Nephron progenitor cell (in vitro differentiated cells): ENCODE measurements at regions not wholly inside any gene's neighbourhood (a gene's known extent, or its start where the extent isn't known, plus 50 kb on each side); places are given as distances from the start of the nearest gene placed in this dataset.

Experiments
- DNase-seq: peaks from one replicate; pipeline ENCODE4 v3.0.0; 2021
- H3K27ac Mint-ChIP-seq: 2 replicates; pipeline ENCODE4 v1.8.0; 2021; ENCODE audit warnings: mild to moderate bottlenecking, moderate library complexity, mixed read lengths
- H3K27me3 Mint-ChIP-seq: 2 replicates; pipeline ENCODE4 v1.8.0; 2021; ENCODE audit warnings: mild to moderate bottlenecking, low read depth, mixed read lengths; ENCODE audit not compliant: poor library complexity
- H3K36me3 Mint-ChIP-seq: 2 replicates; pipeline ENCODE4 v1.8.0; 2021; ENCODE audit warnings: low read depth, mixed read lengths
- H3K4me1 Mint-ChIP-seq: 2 replicates; pipeline ENCODE4 v1.8.0; 2021; ENCODE audit warnings: mixed read lengths
- H3K4me3 Mint-ChIP-seq: 2 replicates; pipeline ENCODE4 v1.8.0; 2021; ENCODE audit warnings: mild to moderate bottlenecking, moderate library complexity, mixed read lengths
- H3K9me3 Mint-ChIP-seq: 2 replicates; pipeline ENCODE4 v1.8.0; 2021; ENCODE audit warnings: mild to moderate bottlenecking, moderate library complexity, mixed read lengths
- TF ChIP-seq, protein P1 (sequence below): fragments of 200-600 bp; sonication (generic); IDR thresholded peaks from 2 replicates; pipeline ENCODE4 v1.5.0; 2021; ENCODE audit warnings: antibody characterized with exemption

DNA sequence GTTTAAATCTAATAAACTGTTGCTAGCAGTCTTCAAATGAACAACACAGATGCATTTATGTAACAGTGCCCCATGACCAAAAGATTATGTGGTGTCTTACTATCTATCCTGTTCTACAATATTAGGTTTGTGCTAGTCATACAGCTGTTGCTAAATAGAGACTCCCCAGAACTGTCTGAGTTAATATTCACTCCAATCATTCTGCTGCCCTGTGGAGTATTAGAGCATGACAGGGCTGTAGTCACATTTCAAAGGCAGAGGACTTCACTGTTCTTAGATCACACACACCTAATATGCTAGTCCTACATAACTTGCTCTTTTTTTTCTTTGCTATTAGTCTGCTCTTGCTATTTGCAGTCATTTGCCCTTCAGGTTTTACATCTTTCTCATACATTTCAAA, 157.6 kb upstream of the MDGA2 start:
- Mint-ChIP-seq H3K36me3 (no peaks in the 10 kb centered on the region), H3K27ac (no peak overlapping the region), H3K9me3 (no peaks in the 10 kb centered on the region), H3K4me3 (no peak overlapping the region), H3K27me3 (no peaks in the 10 kb centered on the region), H3K4me1 (peaks cover 9% of the 10 kb centered on the region)
- TF ChIP-seq, protein P1, sequence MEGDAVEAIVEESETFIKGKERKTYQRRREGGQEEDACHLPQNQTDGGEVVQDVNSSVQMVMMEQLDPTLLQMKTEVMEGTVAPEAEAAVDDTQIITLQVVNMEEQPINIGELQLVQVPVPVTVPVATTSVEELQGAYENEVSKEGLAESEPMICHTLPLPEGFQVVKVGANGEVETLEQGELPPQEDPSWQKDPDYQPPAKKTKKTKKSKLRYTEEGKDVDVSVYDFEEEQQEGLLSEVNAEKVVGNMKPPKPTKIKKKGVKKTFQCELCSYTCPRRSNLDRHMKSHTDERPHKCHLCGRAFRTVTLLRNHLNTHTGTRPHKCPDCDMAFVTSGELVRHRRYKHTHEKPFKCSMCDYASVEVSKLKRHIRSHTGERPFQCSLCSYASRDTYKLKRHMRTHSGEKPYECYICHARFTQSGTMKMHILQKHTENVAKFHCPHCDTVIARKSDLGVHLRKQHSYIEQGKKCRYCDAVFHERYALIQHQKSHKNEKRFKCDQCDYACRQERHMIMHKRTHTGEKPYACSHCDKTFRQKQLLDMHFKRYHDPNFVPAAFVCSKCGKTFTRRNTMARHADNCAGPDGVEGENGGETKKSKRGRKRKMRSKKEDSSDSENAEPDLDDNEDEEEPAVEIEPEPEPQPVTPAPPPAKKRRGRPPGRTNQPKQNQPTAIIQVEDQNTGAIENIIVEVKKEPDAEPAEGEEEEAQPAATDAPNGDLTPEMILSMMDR = no peak
- DNase-seq = no peak

GRCh38 chr14:47826809-47827208, 151.4 kb upstream of the MDGA2 start:
- Mint-ChIP-seq H3K27me3 (no peaks in the 10 kb centered on the region), H3K4me1 (no peaks in the 10 kb centered on the region), H3K9me3 (no peaks in the 10 kb centered on the region), H3K4me3 (no peak overlapping the region), H3K27ac (no peak overlapping the region), H3K36me3 (no peaks in the 10 kb centered on the region)
- no peak for DNase-seq
- TF ChIP-seq, protein P1 = no peak

DNA sequence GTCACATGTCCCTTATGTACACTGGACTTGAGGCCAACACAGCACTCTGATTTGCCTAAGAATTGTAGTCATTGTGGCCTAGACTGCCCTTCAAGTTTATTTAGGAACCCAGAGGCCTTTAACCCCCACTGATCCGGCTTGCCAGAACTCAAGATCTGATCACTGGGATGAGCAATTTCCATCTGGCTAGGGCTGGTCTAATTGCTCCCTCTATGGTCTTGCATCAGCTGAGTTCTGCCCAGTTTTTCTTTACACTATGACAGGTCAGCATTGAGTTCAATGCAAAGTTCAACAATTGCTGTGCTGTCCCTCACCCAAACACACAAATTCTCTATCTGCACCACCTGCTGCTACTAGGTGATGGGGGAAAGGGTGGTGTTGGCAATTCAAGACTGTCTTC, 146.9 kb upstream of the MDGA2 start:
- TF ChIP-seq, protein P1 = no peak
- Mint-ChIP-seq H3K27ac (no peak overlapping the region), H3K9me3 (peaks cover 5% of the 10 kb centered on the region), H3K4me1 (no peaks in the 10 kb centered on the region), H3K36me3 (no peaks in the 10 kb centered on the region), H3K4me3 (no peak overlapping the region), H3K27me3 (no peaks in the 10 kb centered on the region)
- DNase-seq = no peak

- H3K27ac Mint-ChIP-seq = no peak overlapping the region
- peaks cover 16% of the 10 kb centered on the region for H3K9me3 Mint-ChIP-seq
- H3K27me3 Mint-ChIP-seq = no peaks in the 10 kb centered on the region
- TF ChIP-seq, protein P1 = no peak
- H3K4me1 Mint-ChIP-seq = no peaks in the 10 kb centered on the region
- H3K4me3 Mint-ChIP-seq = no peak overlapping the region
- H3K36me3 Mint-ChIP-seq = no peaks in the 10 kb centered on the region
- no peak for DNase-seq
Observed at GRCh38 chr14:47821135-47821534, 145.7 kb upstream of the MDGA2 start.

DNA sequence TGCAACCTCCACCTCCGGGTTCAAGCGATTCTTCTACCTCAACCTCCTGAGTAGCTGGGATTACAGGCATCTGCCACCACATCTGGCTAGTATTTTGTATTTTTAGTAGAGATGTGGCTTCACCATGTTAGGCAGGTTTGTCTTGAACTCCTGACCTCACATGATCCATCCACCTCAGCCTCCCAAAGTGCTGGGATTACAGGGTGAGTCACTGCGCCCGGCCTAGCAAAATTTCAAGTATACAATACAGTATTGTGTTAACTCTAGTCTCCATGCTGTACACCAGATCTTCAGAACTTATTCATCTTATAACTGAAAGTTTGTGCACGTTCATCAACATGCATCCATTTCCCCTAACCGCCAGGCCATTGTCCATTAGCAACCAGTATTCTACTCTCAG, 115.1 kb upstream of the MDGA2 start:
- Mint-ChIP-seq H3K4me3 (no peak overlapping the region), H3K27ac (no peak overlapping the region), H3K27me3 (peaks cover 3% of the 10 kb centered on the region), H3K36me3 (peaks cover 19% of the 10 kb centered on the region), H3K4me1 (peaks cover 6% of the 10 kb centered on the region), H3K9me3 (peaks cover 22% of the 10 kb centered on the region)
- TF ChIP-seq, protein P1 = no peak
- no peak for DNase-seq

- TF ChIP-seq, protein P1 = no peak
- Mint-ChIP-seq H3K4me3 (no peak overlapping the region), H3K27ac (no peak overlapping the region), H3K4me1 (no peaks in the 10 kb centered on the region), H3K9me3 (peaks cover 7% of the 10 kb centered on the region), H3K27me3 (peaks cover 3% of the 10 kb centered on the region), H3K36me3 (peaks cover 20% of the 10 kb centered on the region)
- no peak for DNase-seq
Observed at GRCh38 chr14:47785058-47785457, 109.7 kb upstream of the MDGA2 start.
